ENCODE measurements at regions not wholly inside any gene's neighbourhood (a gene's known extent, or its start where the extent isn't known, plus 50 kb on each side); places are given as distances from the start of the nearest gene placed in this dataset.
A peak's percentile ranks its signal among the peaks of the same experiment; 100 is the strongest.
"Not testable (repeated sequence)": the region's sequence is repeated elsewhere in the genome, so short reads cannot be mapped to it uniquely, and the experiment has no call there.

DNA sequence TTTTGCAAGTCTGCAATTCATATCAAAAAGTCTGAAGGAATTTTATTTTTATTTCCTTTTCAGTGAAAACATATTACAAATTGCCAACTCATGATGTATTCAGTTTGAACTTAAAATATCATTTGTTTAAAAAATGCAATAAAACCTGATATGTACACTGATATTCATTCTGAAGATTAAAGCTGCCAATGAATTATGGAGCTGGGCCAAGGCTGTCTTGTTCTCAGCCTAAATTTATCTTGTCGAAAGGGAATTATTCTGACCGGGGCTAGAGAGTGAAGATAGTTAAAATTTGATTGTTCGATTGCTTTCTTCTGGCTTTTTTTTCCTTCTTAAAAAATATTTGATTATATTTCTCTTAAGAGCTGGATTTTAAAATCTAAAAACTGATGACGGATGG is 54.0 kb upstream of the RBFOX1 start:
- ATAC-seq (no peak), DNase-seq (ENCODE audit: missing footprints) (no peak)
- intact Hi-C loops (cut with DNase I) = no loop called here

DNA sequence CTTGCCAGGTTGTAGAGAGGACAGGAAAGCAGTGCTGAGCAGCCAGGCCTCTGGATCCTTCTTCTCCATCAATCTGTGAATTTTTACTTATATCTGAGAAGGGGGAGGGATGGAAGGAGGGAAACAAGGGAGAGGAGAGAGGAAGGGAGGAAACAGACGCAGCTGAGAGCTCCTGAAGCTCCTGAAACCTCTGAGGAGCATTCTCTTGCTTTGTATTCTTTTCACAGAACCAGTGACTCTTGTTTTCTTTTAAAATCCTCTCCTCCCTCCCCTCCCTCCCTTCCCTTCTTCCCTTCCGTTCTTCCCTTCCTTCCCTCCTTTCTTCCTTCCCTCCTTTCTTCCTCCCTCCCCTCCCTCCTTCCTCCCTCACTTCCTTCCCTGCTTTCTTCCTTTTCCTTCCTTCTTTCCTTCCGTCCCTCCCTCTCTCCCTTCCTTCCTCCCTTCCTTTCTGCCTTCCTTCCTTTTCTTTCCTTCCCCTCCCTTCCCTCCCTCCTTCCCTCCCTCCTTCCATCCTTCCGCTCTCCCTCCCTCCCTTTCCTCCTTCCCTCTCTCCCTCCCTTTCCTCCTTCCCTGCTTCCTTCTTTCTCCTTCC is 60.0 kb upstream of the RBFOX1 start:
- no peak for DNase-seq (ENCODE audit: missing footprints)
- intact Hi-C loops (cut with DNase I) = no loop called here
- no peak for ATAC-seq

DNA sequence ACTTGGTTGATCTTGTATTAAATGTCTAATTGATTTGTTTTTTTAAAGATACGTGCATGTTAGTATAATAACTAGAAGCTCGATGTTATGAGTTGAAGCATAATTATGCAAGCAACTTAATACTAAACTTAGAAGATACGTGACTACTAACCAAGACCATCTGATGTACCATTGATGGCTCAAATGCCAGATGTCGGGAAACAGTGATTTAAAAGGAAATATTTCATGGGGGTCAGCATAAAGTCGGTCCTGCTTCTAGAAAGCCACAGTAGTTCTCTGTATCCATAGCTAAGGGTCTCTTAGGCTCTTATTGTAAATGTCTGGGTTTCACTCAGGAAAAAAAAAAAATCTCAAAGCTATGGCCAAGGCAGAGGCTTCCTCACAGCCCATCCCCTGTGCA is 61.2 kb upstream of the RBFOX1 start:
- ATAC-seq (no peak), DNase-seq (ENCODE audit: missing footprints) (no peak)
- intact Hi-C loops (cut with DNase I) = no loop called here

GRCh38 chr16:7270823-7271222 is 61.8 kb upstream of the RBFOX1 start:
- intact Hi-C loops (cut with DNase I) = no loop called here
- no peak for ATAC-seq
- DNase-seq (ENCODE audit: missing footprints) = no peak

- no peak for ATAC-seq
- intact Hi-C loops (cut with DNase I) = no loop called here
- no peak for DNase-seq (ENCODE audit: missing footprints)
These were observed 62.6 kb upstream of the RBFOX1 start for GRCh38 chr16:7270006-7270405.

DNA sequence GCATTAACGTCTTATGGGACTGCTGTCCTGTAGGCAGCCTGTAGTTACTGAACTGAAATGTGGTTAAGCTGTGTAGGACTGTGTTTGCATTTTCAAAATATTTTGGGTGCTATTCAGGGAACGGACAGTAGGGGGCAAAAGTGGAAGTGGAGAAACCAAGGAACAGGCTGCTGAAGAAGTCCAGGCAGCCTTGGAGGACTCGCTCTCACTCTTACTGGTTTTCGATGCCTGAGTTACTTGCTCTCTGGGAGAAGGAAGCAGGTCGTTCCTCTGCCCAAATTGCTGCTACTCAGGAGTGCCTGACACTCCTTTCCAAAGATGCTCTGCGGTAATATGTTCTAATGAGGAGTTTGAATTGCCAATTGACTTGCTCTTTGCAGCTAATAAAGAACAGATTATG is 64.5 kb upstream of the RBFOX1 start:
- peak; percentile 69 for ATAC-seq
- no peak for DNase-seq (ENCODE audit: missing footprints)
- intact Hi-C loops (cut with DNase I) = loop anchor here (5.0 kb wide), 1 partner anchor 904 kb away; no protein-coding TSS in a partner anchor

DNA sequence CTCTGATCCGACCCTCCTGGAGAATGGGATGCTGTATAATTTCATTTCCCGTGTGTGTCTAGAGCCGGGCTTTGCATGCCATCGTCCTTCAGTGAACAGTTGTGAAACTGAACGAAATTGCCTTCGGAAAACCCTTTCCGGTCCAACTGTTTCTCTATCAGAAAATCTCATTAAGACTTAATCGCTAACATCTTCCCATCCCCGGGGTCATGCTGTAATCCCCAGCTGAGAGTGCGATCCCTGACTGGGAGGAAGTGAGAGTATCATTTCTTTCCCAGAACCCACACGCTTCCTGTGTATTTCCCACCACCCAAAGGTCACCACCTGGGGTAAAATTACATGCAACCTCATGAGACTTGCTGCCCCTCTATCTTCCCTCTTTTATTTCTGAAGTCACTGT is 75.6 kb upstream of the RBFOX1 start:
- intact Hi-C loops (cut with DNase I) = no loop called here
- ATAC-seq = no peak
- no peak for DNase-seq (ENCODE audit: missing footprints)

DNA sequence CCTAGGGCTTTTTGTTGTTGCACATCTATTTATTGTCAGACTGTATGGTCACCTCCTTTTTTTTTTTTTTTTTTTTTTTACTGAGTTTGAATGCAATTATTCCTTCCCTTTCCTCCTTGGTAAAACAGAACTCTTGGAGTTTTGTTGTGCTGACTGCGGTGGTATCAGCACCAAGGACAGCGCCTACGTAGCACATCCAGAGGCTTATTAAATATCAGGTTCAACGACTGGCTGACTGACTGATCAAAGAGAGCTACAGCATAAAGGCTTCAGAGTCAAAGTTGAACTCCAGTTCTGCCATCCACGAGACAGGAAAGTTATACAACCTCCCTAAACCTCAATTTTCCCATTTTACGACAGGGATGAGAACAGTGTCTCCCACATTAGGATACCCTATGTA is 86.1 kb upstream of the RBFOX1 start:
- no peak for ATAC-seq
- DNase-seq (ENCODE audit: missing footprints) = no peak
- intact Hi-C loops (cut with DNase I) = no loop called here

- intact Hi-C loops (cut with DNase I) = no loop called here
These were observed 93.1 kb upstream of the RBFOX1 start for GRCh38 chr16:7239547-7239946.

DNA sequence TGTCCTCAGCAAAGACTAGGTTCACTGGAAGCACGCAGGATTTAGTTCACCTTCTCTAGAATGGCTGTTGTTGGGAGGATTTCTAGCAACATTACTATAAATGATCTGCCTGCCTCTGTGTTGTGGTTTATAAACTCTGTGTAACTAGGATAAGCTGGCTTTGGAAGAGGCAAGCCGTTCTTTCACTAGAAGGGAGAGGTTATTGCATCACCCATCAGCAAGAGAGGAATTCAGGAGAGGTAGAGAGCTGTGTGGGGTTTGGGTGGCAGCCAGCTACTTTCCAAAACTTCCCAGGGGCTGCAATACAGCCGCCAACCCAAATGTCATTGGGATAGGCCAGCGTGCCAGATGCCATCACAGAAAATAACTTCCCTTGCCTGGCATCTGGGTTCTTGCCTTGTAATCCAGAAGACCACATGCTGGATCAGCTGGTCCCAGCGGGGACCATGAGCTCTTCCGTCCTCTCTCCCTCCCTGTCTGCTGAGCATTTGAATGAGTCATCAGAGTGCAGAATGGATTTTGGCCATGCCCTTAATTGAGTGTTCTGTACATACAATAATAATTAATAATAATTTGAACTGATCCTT is 95.7 kb upstream of the RBFOX1 start:
- ATAC-seq (peak; percentile 56), DNase-seq (ENCODE audit: missing footprints) (no peak)
- intact Hi-C loops (cut with DNase I) = no loop called here

More at GRCh38 chr16:7239547-7239946, 93.1 kb upstream of the RBFOX1 start:
- DNase-seq (ENCODE audit: missing footprints) = no peak
- no peak for ATAC-seq

GRCh38 chr16:7233975-7234374 is 98.7 kb upstream of the RBFOX1 start:
- DNase-seq (ENCODE audit: missing footprints) (no peak), ATAC-seq (no peak)
- intact Hi-C loops (cut with DNase I) = no loop called here

- ATAC-seq = no peak
- intact Hi-C loops (cut with DNase I) = no loop called here
These were observed 100.9 kb upstream of the RBFOX1 start for GRCh38 chr16:7231762-7232161.

DNA sequence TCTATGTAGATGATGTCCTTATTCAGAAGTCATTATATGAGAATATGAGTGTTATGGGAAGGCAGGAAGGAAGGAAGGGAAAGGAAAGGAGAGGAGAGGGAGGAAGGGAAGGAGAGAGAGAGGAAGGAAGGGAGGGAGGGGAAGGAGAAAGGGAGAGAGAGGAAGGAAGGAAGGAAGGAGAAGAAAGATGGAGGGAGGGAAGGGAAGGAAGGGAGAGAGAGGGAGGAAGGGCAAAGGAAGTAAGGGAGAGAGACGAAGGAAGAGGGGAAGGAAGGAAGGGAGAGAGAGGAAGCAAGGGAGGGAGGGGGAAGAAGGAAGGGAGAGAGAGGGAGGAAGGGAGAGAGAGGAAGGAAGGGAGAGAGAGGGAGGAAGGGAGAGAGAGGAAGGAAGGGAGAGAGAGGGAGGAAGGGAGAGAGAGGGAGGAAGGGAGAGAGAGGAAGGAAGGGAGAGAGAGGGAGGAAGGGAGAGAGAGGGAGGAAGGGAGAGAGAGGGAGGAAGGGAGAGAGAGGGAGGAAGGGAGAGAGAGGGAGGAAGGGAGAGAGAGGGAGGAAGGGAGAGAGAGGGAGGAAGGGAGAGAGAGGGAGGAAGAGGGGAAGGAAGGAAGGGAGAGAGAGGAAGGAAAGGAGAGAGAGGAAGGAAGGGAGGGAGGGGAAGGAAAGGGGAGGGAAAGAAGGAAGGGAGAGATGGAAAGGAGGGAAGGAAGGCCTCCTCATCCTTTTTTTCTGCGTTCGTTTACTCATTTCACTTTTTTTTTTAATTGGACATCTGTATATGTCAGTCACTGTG is 103.0 kb upstream of the RBFOX1 start:
- ATAC-seq; DNase-seq (ENCODE audit: missing footprints); intact Hi-C loops (cut with DNase I): not testable (repeated sequence)

More at GRCh38 chr16:7231762-7232161, 100.9 kb upstream of the RBFOX1 start:
- DNase-seq (ENCODE audit: missing footprints) = no peak

GRCh38 chr16:7227229-7227721 is 105.4 kb upstream of the RBFOX1 start:
- ATAC-seq (no peak), DNase-seq (ENCODE audit: missing footprints) (no peak)
- intact Hi-C loops (cut with DNase I) = no loop called here

GRCh38 chr16:7221157-7221556 is 111.5 kb upstream of the RBFOX1 start:
- DNase-seq (ENCODE audit: missing footprints) (no peak), ATAC-seq (no peak)
- intact Hi-C loops (cut with DNase I) = no loop called here

DNA sequence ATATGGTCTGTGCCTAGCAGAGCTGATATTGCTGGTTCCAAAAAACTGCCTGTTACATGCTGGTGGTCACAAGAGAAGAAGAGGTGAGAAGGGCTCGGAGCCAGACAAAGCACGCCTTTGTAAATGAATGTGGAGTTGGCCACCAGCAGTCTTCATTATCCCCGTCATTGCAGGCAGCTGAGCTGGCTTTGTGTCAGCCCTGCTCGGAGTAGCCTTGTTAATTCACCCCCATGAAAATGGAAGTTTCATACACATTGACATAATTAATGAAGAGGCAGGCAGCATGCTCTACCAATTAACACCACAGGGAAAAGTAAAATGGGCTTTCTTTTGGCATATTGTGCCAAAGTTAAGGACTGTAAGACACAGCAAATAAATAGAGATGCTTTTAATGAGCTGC is 113.7 kb upstream of the RBFOX1 start:
- intact Hi-C loops (cut with DNase I) = no loop called here
- DNase-seq (ENCODE audit: missing footprints) = no peak
- no peak for ATAC-seq

DNA sequence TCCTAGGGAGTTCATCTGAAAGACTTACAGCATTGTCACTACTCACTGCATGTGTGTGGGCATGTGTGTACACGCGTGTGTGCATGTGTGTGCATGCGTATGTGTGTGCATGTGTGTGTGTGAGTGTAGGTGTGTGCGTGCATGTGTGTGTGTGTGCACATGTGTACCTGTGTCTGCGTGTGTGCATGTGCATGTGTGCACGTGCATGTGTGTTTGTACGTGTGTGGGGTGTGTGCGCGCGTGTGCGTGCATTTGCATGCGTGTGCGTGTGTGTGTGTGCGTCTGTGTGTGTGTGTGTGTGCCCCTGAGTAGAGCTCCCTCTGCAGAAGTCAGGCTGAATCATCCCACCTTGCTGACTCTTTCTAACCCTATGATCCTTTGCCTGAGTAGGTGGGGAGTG is 114.8 kb upstream of the RBFOX1 start:
- intact Hi-C loops (cut with DNase I) = no loop called here
- ATAC-seq (no peak), DNase-seq (ENCODE audit: missing footprints) (no peak)

- DNase-seq (ENCODE audit: missing footprints) (no peak), ATAC-seq (no peak)
- intact Hi-C loops (cut with DNase I) = no loop called here
These were observed 115.9 kb upstream of the RBFOX1 start for GRCh38 chr16:7216719-7217118.

- ATAC-seq (no peak), DNase-seq (ENCODE audit: missing footprints) (no peak)
- intact Hi-C loops (cut with DNase I) = no loop called here
These were observed 120.9 kb upstream of the RBFOX1 start for GRCh38 chr16:7211781-7212180.

DNA sequence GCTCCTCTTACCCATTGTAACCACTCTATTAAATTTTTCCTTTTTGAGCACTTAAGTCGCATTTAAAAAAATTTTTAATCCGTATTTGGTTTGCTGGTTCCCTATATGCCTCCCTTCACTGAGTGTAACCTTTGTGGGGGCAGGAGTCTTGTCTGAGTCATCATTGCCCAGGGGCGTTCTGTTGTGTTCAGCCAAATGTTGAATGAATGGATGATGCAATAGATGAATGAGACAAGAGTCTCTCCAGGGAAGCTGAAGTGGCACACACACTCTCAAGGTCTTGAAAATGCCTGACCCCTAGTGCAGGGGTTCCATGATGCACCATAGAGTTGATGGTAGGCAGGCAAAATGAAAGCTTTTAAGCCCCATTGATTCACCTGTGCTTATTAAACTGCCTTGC is 123.0 kb upstream of the RBFOX1 start:
- intact Hi-C loops (cut with DNase I) = no loop called here
- ATAC-seq (no peak), DNase-seq (ENCODE audit: missing footprints) (no peak)
